ENCODE measurements at regions not wholly inside any gene's neighbourhood (a gene's known extent, or its start where the extent isn't known, plus 50 kb on each side); places are given as distances from the start of the nearest gene placed in this dataset.

- Histone ChIP-seq H3K18ac (ENCODE audit: low read depth, low read length) (no peak overlapping the region), H4K91ac (ENCODE audit: insufficient read depth, low read depth, low read length) (no peak overlapping the region), H3K79me1 (ENCODE audit: low read depth in 1 of 2, low read length in 2 of 2) (no peaks in the 10 kb centered on the region), H3K4me3 (ENCODE audit: insufficient read depth, low read depth, low read length) (no peak overlapping the region), H2AK9ac (replicated peaks; ENCODE audit: low read depth, low read length, poor library complexity) (no peak overlapping the region), H4K8ac (ENCODE audit: low read depth in 2 of 2, low read length in 2 of 2) (no peak overlapping the region), H4K20me1 (ENCODE audit: insufficient read depth, low read length) (no peaks in the 10 kb centered on the region), H2BK20ac (ENCODE audit: low read depth, low read length) (no peak overlapping the region), H3K36me3 (ENCODE audit: control insufficient read depth, insufficient read depth, low read length) (no peaks in the 10 kb centered on the region), H3K4ac (ENCODE audit: low read depth, low read length) (no peak overlapping the region), H4K5ac (ENCODE audit: low read depth, low read length) (no peak overlapping the region), H2BK15ac (ENCODE audit: low read depth, low read length) (no peak overlapping the region), H3K27ac (ENCODE audit: insufficient read depth, low read length) (no peak overlapping the region), H2AK5ac (ENCODE audit: low read depth, low read length) (no peak overlapping the region), H3K4me1 (ENCODE audit: control insufficient read depth, insufficient read depth, low read length) (no peaks in the 10 kb centered on the region), H2BK5ac (ENCODE audit: low read depth, low read length, poor library complexity, severe bottlenecking) (no peak overlapping the region), H3K56ac (ENCODE audit: extremely low read depth, insufficient read depth, low read length) (no peak overlapping the region), H3K14ac (replicated peaks; ENCODE audit: low read depth, low read length) (no peak overlapping the region), H3K23ac (ENCODE audit: low read depth, low read length) (no peak overlapping the region), H2BK120ac (ENCODE audit: low read depth, low read length) (no peak overlapping the region), H2AFZ (replicated peaks; ENCODE audit: low read length, poor library complexity) (no peak overlapping the region), H3K27me3 (ENCODE audit: control insufficient read depth, insufficient read depth, low read length) (no peaks in the 10 kb centered on the region), H3K9ac (ENCODE audit: low read depth, low read length) (no peak overlapping the region), H3K9me3 (ENCODE audit: control insufficient read depth, insufficient read depth, low read length) (no peaks in the 10 kb centered on the region), H3K9me1 (ENCODE audit: insufficient read depth, low read length) (no peaks in the 10 kb centered on the region), H3K4me2 (ENCODE audit: low read depth, low read length) (no peak overlapping the region)
- CTCF ChIA-PET, result no interaction called here
- intact Hi-C loops (cut with micrococcal nuclease) (no loop called here), dilution Hi-C loops (cut with HindIII; ENCODE audit: low sequenced_read_pairs, unreplicated experiment) (no loop called here), in situ Hi-C loops (cut with MboI; ENCODE audit: low sequenced_read_pairs) (no loop called here)
- POLR2A ChIA-PET (ENCODE audit: unreplicated experiment), result no interaction called here
- ATAC-seq (ENCODE audit: low read depth), result no peak
- TF ChIP-seq CEBPB (IDR thresholded peaks at IDR 0.05; ENCODE audit: low read depth, low read length), result no peak
- no peak for TF ChIP-seq CTCF (conservative IDR thresholded peaks at IDR 0.05; ENCODE audit: low read depth, low read length)
- no peak for TF ChIP-seq NFE2L2 (IDR thresholded peaks at IDR 0.05; ENCODE audit: low read depth, low read length)
- TF ChIP-seq MAFK (IDR thresholded peaks at IDR 0.05; ENCODE audit: low read depth, low read length), result no peak
- BruUV-seq (replicated peaks), result no TSS peak
- no peak for DNase-seq
- WGBS, 2 experiments (ENCODE audit: extremely low coverage in 2 of 2, insufficient read length in 1 of 2), result no CpG with 5 or more reads among the region's 5 CpGs
Observed at GRCh38 chr7:24178811-24179570, 105.0 kb upstream of the NPY start.

Data from IMR-90 (cell line).